Endodermal cell (in vitro differentiated cells): ENCODE measurements at regions not wholly inside any gene's neighbourhood (a gene's known extent, or its start where the extent isn't known, plus 50 kb on each side); places are given as distances from the start of the nearest gene placed in this dataset.

Experiments used
- DNase-seq: peaks from one replicate; pipeline ENCODE4 v3.0.0-alpha.2; 2017
- H3K27ac ChIP-seq: 2 replicates; pipeline ENCODE4 v1.5.1; 2013; ENCODE audit warnings: mild to moderate bottlenecking, low read depth, low read length, moderate library complexity
- H3K27me3 ChIP-seq: 2 replicates; pipeline ENCODE4 v1.6.1; 2013; ENCODE audit warnings: mild to moderate bottlenecking, low read length, moderate library complexity; ENCODE audit not compliant: insufficient read depth, control insufficient read depth, poor library complexity, severe bottlenecking
- H3K36me3 ChIP-seq: 2 replicates; pipeline ENCODE4 v1.7.0; 2013; ENCODE audit warnings: mild to moderate bottlenecking, low read length, moderate library complexity; ENCODE audit not compliant: control insufficient read depth, insufficient read depth
- H3K4me1 ChIP-seq: one replicate; pipeline ENCODE4 v1.7.0; 2013; ENCODE audit warnings: low read length; ENCODE audit not compliant: control insufficient read depth, insufficient read depth
- H3K4me3 ChIP-seq: 2 replicates; pipeline ENCODE4 v1.5.1; 2013; ENCODE audit warnings: mild to moderate bottlenecking, low read length, moderate library complexity
- H3K9ac ChIP-seq: 2 replicates; pipeline ENCODE4 v1.6.1; 2013; ENCODE audit warnings: mild to moderate bottlenecking, low read length, moderate library complexity; ENCODE audit not compliant: poor library complexity, severe bottlenecking; ENCODE audit errors: extremely low read depth
- H3K9me3 ChIP-seq: 2 replicates; pipeline ENCODE4 v1.6.1; 2013; ENCODE audit warnings: mild to moderate bottlenecking, low read length, moderate library complexity; ENCODE audit not compliant: control insufficient read depth
- H3K27ac Mint-ChIP-seq: 2 replicates; pipeline ENCODE4 v1.8.0; 2020; ENCODE audit warnings: mixed read lengths
- H3K27me3 Mint-ChIP-seq: 2 replicates; pipeline ENCODE4 v1.8.0; 2021; ENCODE audit warnings: mild to moderate bottlenecking, mixed read lengths; ENCODE audit not compliant: insufficient read depth
- H3K36me3 Mint-ChIP-seq: 2 replicates; pipeline ENCODE4 v1.8.0; 2020; ENCODE audit warnings: low read depth, mixed read lengths
- H3K4me1 Mint-ChIP-seq: 2 replicates; pipeline ENCODE4 v1.8.0; 2020; ENCODE audit warnings: mixed read lengths
- H3K4me3 Mint-ChIP-seq: 2 replicates; pipeline ENCODE4 v1.8.0; 2020; ENCODE audit warnings: mild to moderate bottlenecking, moderate library complexity, mixed read lengths
- H3K9me3 Mint-ChIP-seq: 2 replicates; pipeline ENCODE4 v1.8.0; 2020; ENCODE audit warnings: mild to moderate bottlenecking, mixed read lengths
- CTCF ChIP-seq: fragments of 200-600 bp; sonication (generic); conservative IDR thresholded peaks from 2 replicates; pipeline ENCODE4 v1.5.0; 2021; ENCODE audit warnings: antibody characterized with exemption, mild to moderate bottlenecking
- WGBS, 2 experiments: methylation state at CpG; one replicate each; pipeline versions ENCODE4 v1.1.5 to v1.1.7; 2013; ENCODE audit warnings: missing lambda C conversion rate in 2 of 2, mixed read lengths in 1 of 2; ENCODE audit not compliant: insufficient coverage in 1 of 2, insufficient read length in 1 of 2; 5-methylcytosine and 5-hydroxymethylcytosine counted together

- Histone ChIP-seq H3K27me3 (no peaks in the 10 kb centered on the region), H3K4me1 (no peaks in the 10 kb centered on the region), H3K9me3 (no peaks in the 10 kb centered on the region), H3K27ac (no peak overlapping the region), H3K36me3 (no peaks in the 10 kb centered on the region), H3K4me3 (no peak overlapping the region), H3K9ac (no peak overlapping the region)
- H3K36me3 Mint-ChIP-seq, result no peaks in the 10 kb centered on the region
- H3K9me3 Mint-ChIP-seq, result no peaks in the 10 kb centered on the region
- H3K4me3 Mint-ChIP-seq, result no peak overlapping the region
- no peak for DNase-seq
- H3K27ac Mint-ChIP-seq, result no peak overlapping the region
- H3K27me3 Mint-ChIP-seq, result no peaks in the 10 kb centered on the region
- no peak for TF ChIP-seq CTCF
- 84 to 88% methylated on average over 3 of the region's 3 CpGs for WGBS, 2 experiments
- peaks cover 3% of the 10 kb centered on the region for H3K4me1 Mint-ChIP-seq
Measured at GRCh38 chr10:9230625-9231024, 1176.1 kb downstream of the GATA3 start.

DNA sequence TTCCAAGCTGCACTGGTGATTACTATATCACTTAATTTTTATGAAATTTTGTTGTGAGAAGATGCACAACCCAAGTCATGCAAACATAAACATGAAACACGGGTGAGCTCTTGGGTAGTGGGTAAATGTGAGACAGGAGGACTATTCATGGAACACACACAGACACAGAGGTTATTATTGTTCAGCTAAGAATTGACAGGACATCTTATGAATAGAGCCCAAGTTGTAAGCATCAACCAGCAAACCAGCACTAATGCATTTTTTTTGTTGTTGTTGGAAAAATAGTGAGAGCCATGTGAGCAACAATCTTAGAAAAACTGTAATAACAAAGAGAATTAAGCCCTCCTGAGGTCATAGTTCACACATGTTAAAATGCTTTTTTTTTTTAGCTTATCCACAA is 1179.7 kb downstream of the GATA3 start:
- H3K36me3 ChIP-seq, result no peaks in the 10 kb centered on the region
- 75% methylated on average over 1 of the region's 1 CpG; no CpG with 5 or more reads in 1 of the 2 experiments for WGBS, 2 experiments
- H3K27me3 Mint-ChIP-seq, result no peaks in the 10 kb centered on the region

GRCh38 chr10:9238041-9238440 is 1183.6 kb downstream of the GATA3 start:
- no peak for DNase-seq
- Histone ChIP-seq H3K9ac (no peak overlapping the region), H3K27me3 (no peaks in the 10 kb centered on the region), H3K36me3 (no peaks in the 10 kb centered on the region), H3K9me3 (no peaks in the 10 kb centered on the region), H3K4me3 (no peak overlapping the region), H3K27ac (no peak overlapping the region), H3K4me1 (no peaks in the 10 kb centered on the region)
- Mint-ChIP-seq H3K9me3 (no peaks in the 10 kb centered on the region), H3K4me3 (no peak overlapping the region), H3K36me3 (no peaks in the 10 kb centered on the region), H3K4me1 (peaks cover 3% of the 10 kb centered on the region), H3K27me3 (no peaks in the 10 kb centered on the region), H3K27ac (no peak overlapping the region)
- TF ChIP-seq CTCF, result no peak
- 80 to 91% methylated on average over 2 to 4 of the region's 4 CpGs for WGBS, 2 experiments

More for the DNA sequence above, 1179.7 kb downstream of the GATA3 start:
- H3K4me1 ChIP-seq, result no peaks in the 10 kb centered on the region
- Mint-ChIP-seq H3K9me3 (no peaks in the 10 kb centered on the region), H3K27ac (no peak overlapping the region), H3K4me1 (peaks cover 3% of the 10 kb centered on the region), H3K4me3 (no peak overlapping the region), H3K36me3 (no peaks in the 10 kb centered on the region)
- TF ChIP-seq CTCF, result no peak
- H3K4me3 ChIP-seq, result no peak overlapping the region
- DNase-seq, result no peak
- no peak overlapping the region for H3K9ac ChIP-seq
- H3K9me3 ChIP-seq, result no peaks in the 10 kb centered on the region
- no peaks in the 10 kb centered on the region for H3K27me3 ChIP-seq
- no peak overlapping the region for H3K27ac ChIP-seq
